Right hindlimb (tissue), 1 donor: ENCODE measurements at regions not wholly inside any gene's neighbourhood (a gene's known extent, or its start where the extent isn't known, plus 50 kb on each side); places are given as distances from the start of the nearest gene placed in this dataset.
"Not testable (repeated sequence)": the region's sequence is repeated elsewhere in the genome, so short reads cannot be mapped to it uniquely, and the experiment has no call there.

Experiments used
- DNase-seq: peaks from one replicate; pipeline ENCODE4 v3.0.0-alpha.2; 2018

- DNase-seq = peak; percentile 45
Measured at GRCh38 chr6:73980096-73980495, 284.1 kb downstream of the CD109 start.

DNA sequence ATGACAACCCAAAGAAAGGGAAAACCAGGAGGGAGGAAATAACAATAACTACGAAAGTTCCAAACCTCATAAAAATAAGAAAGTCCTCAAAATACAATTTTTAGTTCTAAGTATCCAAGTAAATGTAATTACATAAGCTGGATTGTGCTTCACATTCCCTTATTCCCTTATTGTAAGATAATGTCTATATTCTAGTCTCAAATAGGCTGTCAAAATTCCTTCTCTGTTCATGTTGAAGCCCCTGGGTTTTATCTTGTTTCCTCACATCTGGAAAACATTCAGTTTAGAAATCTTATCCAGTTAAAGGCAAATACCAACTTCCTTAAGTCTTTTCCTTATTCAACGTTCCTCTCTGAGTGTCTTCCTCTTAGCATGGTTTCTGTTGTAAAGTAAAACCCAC is 282.3 kb downstream of the CD109 start:
- no peak for DNase-seq

- DNase-seq = not testable (repeated sequence)
Measured at GRCh38 chr6:73972518-73972917, 276.5 kb downstream of the CD109 start.

- peak; percentile 40 for DNase-seq
Measured at GRCh38 chr6:73969971-73970970, 274.3 kb downstream of the CD109 start.

GRCh38 chr6:73968221-73968757 is 272.3 kb downstream of the CD109 start:
- no peak for DNase-seq

DNA sequence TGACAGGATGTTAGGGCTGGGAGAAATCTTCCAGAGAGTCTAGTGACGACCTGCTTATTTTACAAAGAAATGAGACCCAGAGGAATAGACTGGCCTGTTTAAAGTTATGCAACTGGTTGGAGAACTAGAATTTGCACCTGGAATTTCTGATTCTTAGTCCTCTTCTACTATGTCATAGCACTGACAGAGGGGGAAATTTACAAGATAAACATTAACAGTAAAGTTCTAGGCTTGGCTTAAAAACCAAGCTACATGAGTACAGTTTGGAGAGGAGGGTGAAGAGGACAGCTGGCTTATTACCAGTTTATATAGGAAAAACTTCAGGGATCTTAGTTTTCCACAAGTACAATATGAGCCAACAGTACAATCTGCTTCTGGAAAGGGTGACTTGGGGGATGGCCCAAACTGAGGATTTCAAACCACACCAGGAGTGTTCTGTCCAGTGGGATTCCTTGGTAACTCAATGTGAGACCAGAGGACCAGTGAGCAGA is 269.6 kb downstream of the CD109 start:
- peak; percentile 48 for DNase-seq

DNA sequence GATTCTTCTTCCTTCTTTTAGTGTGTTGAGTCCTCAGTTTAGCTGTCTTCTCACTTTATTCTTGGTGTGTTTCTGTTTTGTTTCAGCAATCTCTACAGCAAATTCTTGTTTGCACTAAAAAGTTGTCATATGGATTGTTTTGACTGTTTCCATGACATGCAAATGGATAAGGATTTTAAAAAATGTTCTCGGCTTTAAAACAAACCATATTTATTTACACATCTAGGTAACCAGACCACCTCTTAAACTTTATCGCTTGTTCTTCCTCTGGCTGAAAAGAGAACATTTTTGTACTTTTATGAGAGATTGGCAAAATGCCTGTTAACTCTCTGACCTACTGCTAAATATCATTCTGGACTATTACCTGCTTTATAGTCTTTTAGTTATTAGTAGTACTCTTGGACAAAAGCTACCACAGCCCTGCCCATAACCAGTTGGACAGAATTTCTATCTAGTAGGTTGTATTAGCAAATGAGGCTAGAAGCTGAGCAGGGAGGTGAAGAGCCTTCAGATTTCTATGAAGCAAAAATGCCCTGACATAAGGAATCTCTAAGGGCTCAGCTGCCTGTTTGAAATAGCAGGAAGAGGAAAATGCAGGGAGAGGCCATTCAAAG is 268.3 kb downstream of the CD109 start:
- DNase-seq = no peak

DNA sequence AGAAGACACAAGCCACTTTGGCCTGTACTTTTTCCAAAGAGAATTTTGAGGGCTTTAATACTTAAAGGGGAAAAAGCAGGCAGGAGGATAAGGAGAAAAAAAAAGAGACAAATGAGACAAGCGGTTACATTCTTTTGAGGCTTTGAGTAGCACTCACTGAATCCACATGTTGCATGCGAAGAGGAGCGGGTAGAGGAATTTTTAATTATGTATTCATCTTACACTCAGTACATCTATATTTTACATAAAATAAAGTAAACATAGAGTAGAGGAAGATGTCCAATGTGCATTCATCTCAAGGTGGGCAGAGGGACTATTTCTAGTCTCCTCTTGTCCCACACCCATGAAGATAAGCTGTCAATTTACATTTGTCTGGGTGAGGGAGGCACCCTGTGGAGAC is 266.9 kb downstream of the CD109 start:
- no peak for DNase-seq

- no peak for DNase-seq
Measured at GRCh38 chr6:73956305-73956704, 260.3 kb downstream of the CD109 start.

DNA sequence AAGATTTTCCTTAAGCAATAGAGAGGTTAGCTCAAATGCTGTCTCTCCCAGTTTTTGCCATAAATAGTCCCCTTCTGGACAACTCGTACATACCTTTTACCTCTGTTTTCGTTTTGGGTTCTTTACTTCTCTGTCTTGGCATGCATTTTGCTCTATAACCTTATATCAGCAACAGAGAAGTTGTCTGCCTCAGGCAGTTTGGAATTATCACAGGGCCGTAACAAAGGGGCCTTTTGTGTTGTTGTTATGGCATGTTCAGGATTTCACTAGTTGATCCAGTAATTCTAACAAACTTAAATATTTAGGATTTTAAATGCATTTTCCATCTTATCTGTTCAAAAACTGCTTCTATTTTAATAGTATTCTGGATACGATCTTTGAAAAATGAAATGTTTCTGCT is 259.8 kb downstream of the CD109 start:
- no peak for DNase-seq

- no peak for DNase-seq
Measured at GRCh38 chr6:73954881-73955280, 258.9 kb downstream of the CD109 start.

- no peak for DNase-seq
Measured at GRCh38 chr6:73951183-73951582, 255.2 kb downstream of the CD109 start.

GRCh38 chr6:73943930-73944652 is 248.1 kb downstream of the CD109 start:
- DNase-seq = peak; percentile 41

- no peak for DNase-seq
Measured at GRCh38 chr6:73943411-73943810, 247.4 kb downstream of the CD109 start.

DNA sequence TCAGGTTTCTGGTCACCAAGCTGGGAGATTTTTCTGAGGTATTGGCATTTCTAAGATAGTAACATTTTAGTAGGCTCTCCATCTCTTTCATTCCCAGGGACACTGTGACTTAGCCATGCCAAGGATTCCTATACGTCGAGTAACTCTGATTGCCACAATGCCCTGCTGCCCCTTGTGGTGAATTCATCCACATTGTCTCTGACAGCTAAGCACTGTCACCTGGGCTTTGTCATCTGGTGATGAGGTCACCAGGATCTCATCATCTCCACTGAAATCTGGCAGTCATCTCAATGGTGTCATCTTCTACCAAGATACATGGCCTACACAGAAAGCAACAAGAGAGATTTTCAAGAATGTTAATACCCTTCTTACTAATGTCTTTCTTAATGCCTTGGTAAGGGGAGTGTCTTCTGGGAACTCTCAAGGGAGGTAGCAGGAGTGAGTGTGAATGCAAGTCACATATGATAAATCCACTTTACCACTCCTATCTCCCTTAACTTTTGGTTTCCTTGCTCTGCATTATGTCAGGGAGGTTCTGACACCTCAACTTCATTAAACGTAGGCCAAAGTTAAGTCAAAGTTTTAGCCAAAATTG is 246.7 kb downstream of the CD109 start:
- no peak for DNase-seq

- DNase-seq = no peak
Measured at GRCh38 chr6:73941892-73942291, 245.9 kb downstream of the CD109 start.

GRCh38 chr6:73937805-73938204 is 241.8 kb downstream of the CD109 start:
- no peak for DNase-seq

DNA sequence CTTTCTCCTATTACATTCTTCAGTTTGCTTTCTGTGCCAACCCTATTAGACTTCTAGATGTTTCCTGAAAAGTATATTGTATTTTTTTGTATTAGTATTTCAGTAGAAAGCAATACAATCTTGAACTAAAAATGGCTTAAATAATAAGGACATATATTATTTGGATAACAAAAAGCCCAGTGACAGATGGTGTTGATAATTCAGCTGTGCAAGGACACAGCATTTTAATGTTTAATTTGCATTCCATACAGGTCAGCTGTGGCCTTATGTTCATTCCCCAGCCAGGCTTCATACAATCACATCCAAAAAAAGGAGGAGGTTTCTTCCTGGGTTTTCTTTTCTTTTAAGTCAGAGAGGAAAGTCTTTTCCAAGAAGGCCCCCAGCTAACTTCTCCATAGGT is 236.9 kb downstream of the CD109 start:
- DNase-seq = no peak

DNA sequence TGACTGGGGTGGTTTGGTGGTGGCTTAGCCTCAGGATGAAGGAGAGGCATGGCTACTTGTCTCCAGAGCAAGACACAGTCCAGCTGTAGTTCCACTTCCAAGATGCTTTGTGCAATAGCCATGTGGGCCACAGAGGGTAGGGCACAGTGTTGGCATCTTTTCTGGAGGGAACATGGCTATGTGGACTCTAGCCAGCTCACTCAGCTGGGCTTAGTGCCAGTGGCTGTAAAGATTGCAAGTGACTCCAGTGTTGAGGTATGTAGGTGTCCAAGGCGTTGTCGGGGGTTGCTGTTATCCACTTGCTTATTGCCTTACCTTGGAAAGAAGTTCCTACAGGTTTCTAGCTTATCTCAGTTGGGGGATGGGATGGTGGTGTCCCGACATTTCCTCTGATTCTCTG is 233.4 kb downstream of the CD109 start:
- no peak for DNase-seq

DNA sequence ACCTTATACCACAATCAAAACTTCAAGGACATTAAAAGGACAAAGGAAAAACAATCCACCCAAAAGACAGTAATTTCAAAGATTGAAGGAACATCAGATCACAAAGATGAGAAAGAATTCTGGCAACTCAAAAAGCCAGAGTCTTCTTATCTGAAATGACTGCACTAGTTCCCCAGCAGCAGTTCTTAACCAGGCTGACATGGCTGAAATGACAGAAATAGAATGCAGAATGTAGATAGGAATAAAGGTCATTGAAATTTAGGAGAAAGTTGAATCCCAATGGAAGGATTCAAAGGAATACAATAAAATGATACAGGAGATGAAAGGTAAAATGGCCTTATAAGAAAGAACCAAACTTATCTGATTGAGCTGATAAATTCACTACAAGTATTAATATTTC is 231.4 kb downstream of the CD109 start:
- DNase-seq = no peak

- DNase-seq = not testable (repeated sequence)
Measured at GRCh38 chr6:73925703-73926102, 229.7 kb downstream of the CD109 start.

- DNase-seq = peak; percentile 59
Measured at GRCh38 chr6:73923905-73924485, 228.0 kb downstream of the CD109 start.
